ENCODE measurements at regions not wholly inside any gene's neighbourhood (a gene's known extent, or its start where the extent isn't known, plus 50 kb on each side); places are given as distances from the start of the nearest gene placed in this dataset.

- DNase-seq = no peak
Measured at GRCh38 chr6:104017410-104018381, 842.0 kb downstream of the HACE1 start.

DNA sequence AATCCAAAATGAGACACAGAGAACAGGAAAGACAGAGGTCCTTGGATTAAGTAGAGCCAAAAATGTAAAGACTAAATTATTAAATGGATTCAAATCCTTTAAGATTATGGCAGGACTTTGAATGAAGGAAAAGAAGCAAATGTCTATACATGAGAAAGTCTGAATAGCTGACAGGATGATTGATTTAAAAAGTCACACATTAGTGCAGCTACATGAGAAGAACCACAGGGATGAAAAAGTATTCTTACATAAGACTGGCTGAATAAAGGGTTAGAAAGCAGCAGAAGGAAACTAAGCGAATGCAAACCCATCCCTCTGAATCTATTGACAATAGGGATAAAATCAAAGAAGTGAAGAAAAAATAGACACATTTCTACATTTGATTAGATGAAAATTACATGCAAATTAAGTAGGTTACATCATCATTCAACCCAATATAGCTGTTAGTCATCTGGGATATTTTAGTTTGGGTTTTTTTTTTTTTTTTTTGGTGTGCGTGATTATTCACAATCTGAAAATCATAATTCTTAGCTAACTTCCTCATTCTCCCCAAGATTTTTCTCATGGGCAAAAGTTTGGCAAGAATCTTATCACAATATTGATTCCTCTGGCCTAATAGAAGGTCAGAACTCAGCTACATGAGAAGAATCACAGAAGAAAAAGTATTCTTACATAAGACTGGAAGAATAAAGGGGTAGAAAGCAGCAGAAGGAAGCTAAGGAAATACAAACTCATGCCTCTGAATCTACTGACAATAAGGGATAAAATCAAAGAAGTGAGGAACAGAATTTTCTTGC lies 845.4 kb downstream of the HACE1 start:
- no peak for DNase-seq

- no peak for DNase-seq
Measured at GRCh38 chr6:104013312-104013971, 846.3 kb downstream of the HACE1 start.

DNA sequence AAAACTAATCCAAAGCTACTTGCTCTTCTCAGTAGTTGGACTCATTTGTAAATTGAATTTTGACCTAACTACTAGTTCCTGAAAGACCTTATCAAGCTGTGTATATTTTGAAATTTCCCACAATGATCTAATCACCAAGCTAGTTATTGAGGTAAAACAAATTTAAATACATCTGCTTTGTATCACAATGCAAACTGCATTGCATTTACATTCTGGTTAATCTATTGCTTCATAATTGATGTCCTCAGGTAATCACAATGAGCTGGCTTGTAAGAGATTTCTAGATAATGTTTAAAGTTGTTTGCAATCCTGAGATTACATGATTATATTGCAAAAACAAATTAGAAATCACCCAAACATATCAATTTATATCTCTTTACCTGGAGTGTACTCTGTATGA lies 848.8 kb downstream of the HACE1 start:
- no peak for DNase-seq

GRCh38 chr6:104003803-104004516 lies 855.8 kb downstream of the HACE1 start:
- no peak for DNase-seq

DNA sequence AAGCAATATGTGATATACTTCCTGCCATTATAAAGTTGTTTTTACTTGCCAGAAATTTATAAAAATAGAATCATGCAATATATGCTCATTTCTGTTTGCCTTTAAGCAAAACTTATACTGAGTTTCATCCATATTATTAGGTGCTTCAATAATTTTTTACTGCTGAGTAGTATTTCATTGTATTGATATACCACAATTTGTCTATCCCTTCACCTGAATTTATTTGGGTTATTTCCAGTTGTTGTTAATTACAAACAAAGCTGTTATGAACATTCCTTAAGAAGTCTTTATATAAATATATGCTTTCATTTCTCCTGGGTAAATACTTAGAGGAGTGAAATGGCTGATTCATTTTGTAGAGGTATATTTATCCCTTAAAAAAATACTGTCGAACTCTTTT lies 864.1 kb downstream of the HACE1 start:
- DNase-seq = no peak

- DNase-seq = no peak
Measured at GRCh38 chr6:103983860-103984259, 875.9 kb downstream of the HACE1 start.

- DNase-seq = no peak
Measured at GRCh38 chr6:103983011-103983410, 876.7 kb downstream of the HACE1 start.

DNA sequence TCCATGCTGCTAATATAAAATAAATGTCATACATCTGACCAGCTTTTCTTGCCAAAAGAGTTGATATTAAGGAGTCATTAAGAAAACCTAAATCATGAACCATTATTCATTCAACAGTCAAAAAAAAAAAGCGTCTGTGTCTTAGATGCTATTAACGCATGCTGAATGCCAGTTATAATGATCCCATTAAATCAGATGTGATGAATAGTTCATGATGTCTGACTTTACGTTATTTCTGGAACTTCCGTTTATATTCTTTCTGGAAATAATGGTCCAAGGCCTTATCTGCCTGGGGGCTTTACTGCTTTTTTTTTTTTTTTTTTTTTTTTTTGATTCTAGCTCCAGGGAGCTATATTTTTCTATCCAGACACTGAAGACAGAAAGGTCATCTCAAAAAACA lies 877.1 kb downstream of the HACE1 start:
- no peak for DNase-seq

DNA sequence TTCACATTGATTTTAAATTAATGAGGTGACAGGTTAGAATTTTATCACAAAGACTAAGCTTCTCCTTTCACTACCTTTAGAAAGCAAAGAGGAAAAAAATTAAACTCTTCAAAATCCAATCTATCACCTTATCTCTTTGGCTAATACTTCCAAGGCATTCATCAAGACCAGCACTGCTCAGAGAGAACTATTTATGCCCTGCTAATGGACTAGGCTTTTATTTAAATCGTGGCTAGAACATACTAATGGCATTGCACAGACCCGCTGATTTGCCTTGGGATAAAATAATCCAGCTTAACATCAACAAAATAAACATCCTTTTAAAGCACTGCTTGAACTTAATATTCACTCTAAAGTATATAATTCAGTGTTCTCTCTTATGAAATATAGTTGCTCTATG lies 880.4 kb downstream of the HACE1 start:
- no peak for DNase-seq

GRCh38 chr6:103937389-103937788 lies 922.3 kb downstream of the HACE1 start:
- DNase-seq = no peak

DNA sequence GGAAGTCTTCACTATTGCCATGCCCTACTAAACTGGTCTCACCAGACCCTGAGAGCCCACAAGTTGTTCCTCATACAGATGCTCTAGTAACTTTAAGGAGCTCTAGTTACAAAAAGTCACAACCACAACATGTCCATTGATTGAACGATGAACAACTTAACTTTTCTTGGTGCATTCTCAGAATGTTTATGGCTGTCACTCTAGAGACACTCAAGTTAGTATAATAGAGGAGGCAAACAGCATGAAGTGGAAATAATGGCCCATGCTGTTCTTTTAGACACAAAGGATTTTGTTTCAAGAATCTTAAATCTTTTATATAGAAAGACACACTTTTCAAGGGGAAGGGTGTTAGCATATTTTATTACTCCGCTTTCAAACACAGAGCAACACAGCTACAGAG lies 934.4 kb downstream of the HACE1 start:
- no peak for DNase-seq

GRCh38 chr6:103910018-103910417 lies 949.7 kb downstream of the HACE1 start:
- DNase-seq = no peak

DNA sequence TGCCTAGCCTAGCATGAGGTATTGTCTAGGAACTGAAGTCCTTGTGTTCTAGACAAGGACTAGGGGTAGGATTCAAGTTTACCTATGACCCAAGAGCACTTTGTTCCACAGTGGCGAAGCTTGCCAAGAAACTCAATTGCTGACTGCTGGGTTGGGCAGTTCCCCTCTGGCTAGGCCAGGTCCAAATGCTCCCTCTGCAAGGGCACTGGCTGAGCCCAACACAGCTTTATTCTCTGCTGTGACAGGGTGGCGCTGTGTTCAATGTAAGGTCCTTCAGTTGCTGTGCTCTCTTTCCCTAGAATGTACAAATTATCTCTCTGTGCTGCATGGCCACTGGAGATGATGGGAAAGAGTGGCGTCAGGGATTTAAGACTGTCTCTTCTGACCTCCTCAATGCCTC lies 950.8 kb downstream of the HACE1 start:
- DNase-seq = no peak

- no peak for DNase-seq
Measured at GRCh38 chr6:103895136-103895535, 964.6 kb downstream of the HACE1 start.

GRCh38 chr6:103893141-103893581 lies 966.6 kb downstream of the HACE1 start:
- DNase-seq = no peak

DNA sequence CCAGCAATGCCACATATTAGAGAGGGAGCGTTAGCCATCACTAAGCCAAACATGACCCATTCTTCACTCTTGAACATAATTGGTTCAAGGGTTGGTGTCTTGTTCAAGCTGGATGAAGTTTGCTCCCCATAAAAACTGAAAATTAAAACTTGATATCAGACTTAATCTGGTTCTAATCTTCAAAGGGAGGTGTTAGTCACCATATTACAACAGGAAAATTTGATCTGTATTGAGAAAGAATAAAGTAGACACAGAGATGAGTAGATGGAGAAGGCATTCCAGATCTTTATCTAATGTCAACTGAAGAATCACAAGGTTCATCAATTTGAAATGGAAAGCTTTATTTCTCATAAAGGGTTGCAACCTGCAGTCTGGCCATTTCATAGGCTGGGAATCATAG lies 972.8 kb downstream of the HACE1 start:
- no peak for DNase-seq

DNA sequence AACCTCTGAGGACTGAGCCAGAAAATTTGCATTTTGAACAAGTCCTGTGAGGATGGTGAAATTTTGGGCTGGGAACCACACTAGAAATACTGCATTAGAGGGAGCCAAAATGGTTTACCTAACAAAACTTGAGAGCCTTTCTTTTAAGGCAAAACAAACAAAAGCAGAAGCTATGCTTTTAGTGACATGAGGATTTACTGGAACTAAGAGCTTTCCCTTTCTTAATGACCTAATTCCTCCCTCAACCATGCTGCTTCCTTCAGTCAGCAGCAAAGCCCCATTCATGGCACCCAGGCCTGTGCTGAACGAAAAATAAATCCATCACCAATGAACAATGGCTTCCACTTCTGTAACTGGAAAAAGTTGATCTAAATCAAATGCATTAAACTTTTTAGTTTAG lies 974.3 kb downstream of the HACE1 start:
- DNase-seq = no peak

DNA sequence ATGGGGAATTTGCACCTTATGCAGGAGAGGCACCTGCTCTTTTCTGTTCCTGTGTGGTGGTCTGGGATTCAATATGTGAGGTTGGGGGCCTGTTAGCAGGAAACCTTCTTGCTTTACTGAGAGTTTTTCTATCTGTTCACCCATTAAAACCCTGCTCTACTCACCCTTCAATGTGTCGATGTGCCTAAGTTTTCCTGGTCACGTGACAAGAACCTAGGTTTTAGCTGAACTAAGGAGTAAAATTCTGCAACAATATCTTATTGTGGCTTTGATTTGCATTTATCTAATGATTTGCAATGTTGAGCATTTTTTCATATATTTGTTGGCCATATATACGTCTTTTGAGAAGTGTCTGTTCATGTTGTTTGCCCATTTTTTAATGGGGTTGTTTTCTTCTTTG lies 979.9 kb downstream of the HACE1 start:
- DNase-seq = no peak

- DNase-seq = no peak
Measured at GRCh38 chr6:103875221-103875620, 984.5 kb downstream of the HACE1 start.

DNA sequence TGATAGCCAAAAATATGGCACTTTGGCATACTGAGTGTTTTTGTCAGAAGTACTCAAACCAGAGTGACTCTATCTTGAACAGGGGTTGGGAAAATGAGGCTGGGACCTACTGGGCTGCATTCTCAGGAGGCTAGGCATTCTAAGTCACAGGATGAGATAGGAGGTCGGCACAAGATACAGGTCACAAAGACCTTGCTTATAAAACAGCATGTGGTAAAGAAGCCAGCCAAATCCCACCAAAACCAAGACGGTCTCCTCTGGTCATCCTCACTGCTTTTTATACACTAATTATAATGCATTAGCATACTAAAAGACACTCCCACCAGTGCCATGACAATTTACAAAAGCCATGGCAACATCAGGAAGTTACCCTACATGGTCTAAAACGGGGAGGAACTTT lies 985.1 kb downstream of the HACE1 start:
- no peak for DNase-seq

DNA sequence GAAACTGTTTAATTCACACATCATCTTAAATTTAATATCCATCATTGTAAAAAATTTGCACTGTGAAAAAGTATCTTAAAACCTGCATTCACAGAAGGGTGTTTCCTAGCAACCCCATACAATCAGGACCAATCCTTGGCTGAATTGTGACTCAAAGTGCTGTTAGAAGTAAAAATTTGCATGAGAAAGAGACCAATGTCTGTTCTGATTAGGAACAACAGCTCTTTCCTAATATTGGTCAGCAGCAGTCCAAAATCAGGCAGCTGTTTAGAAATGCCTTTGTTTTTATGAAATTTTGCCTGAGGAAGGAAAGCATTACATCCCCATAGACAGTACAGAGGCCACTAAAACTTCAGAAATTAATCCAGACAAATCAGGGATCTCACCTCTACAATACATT lies 987.0 kb downstream of the HACE1 start:
- DNase-seq = no peak

DNA sequence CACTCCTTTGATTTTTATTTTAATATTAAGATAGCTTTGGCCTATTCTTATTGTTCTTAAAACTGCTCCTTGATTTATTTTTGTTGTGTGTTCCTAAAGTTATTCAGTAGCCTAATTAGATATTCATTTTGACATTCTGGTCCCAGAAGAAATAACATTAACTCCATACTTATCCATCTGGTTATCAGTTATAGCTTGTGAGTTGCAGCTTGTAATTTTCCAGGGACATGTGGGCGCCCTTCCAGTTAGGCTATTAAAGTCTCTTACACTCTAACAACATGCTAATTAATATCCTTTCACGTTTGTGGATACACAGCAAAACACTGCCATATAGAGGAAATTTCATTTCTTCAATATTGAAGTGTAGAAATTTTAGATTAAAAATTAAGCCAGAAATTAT lies 987.5 kb downstream of the HACE1 start:
- DNase-seq = no peak

All from activated T-cell treated with anti-CD3 and anti-CD28 coated beads, Interleukin-2, amount 50 U/mL, for 48 hours (primary cell).